ENCODE measurements at regions not wholly inside any gene's neighbourhood (a gene's known extent, or its start where the extent isn't known, plus 50 kb on each side); places are given as distances from the start of the nearest gene placed in this dataset.

- TF ChIP-seq CTCF (IDR thresholded peaks at IDR 0.05; ENCODE audit: borderline replicate concordance, extremely low read depth, low read length, poor library complexity, severe bottlenecking) (no peak), EZH2 (IDR thresholded peaks at IDR 0.05; ENCODE audit: borderline replicate concordance, low read depth, low read length, severe bottlenecking) (no peak)
Measured at GRCh38 chr13:53638040-53638439, 609.4 kb downstream of the OLFM4 start.
